ENCODE measurements at regions not wholly inside any gene's neighbourhood (a gene's known extent, or its start where the extent isn't known, plus 50 kb on each side); places are given as distances from the start of the nearest gene placed in this dataset.

- TF ChIP-seq GATA2 (IDR thresholded peaks at IDR 0.05; ENCODE audit: low read depth, low read length) (no peak), GATA3 (IDR thresholded peaks at IDR 0.05; ENCODE audit: low read depth, low read length) (no peak)
Measured at GRCh38 chr5:152046361-152046760, 121.7 kb upstream of the GLRA1 start.

All from SH-SY5Y (cell line).